HG02884 (cell line): ENCODE measurements at regions not wholly inside any gene's neighbourhood (a gene's known extent, or its start where the extent isn't known, plus 50 kb on each side); places are given as distances from the start of the nearest gene placed in this dataset.
"Not testable (repeated sequence)": the region's sequence is repeated elsewhere in the genome, so short reads cannot be mapped to it uniquely, and the experiment has no call there.

Source experiments
- ATAC-seq: cut with Tn5 transposase; IDR thresholded peaks from one replicate; pipeline ENCODE4 v1.9.1; 2021; ENCODE audit warnings: mild to moderate bottlenecking, moderate library complexity; ENCODE audit not compliant: unreplicated experiment

- ATAC-seq: no peak
Measured at GRCh38 chr6:797479-798077, 104.6 kb upstream of the EXOC2 start.

- no peak for ATAC-seq
Measured at GRCh38 chr6:795046-795685, 102.2 kb upstream of the EXOC2 start.

GRCh38 chr6:793261-793660 is 100.3 kb upstream of the EXOC2 start:
- ATAC-seq: no peak

GRCh38 chr6:792662-793061 is 99.7 kb upstream of the EXOC2 start:
- ATAC-seq: no peak

GRCh38 chr6:788058-788457 is 95.1 kb upstream of the EXOC2 start:
- no peak for ATAC-seq

GRCh38 chr6:786946-787763 is 94.2 kb upstream of the EXOC2 start:
- ATAC-seq: no peak

GRCh38 chr6:783966-784735 is 91.2 kb upstream of the EXOC2 start:
- ATAC-seq: no peak

GRCh38 chr6:782141-782540 is 89.2 kb upstream of the EXOC2 start:
- ATAC-seq: no peak

GRCh38 chr6:781350-781961 is 88.5 kb upstream of the EXOC2 start:
- no peak for ATAC-seq

- no peak for ATAC-seq
Measured at GRCh38 chr6:780706-781105, 87.8 kb upstream of the EXOC2 start.

- no peak for ATAC-seq
Measured at GRCh38 chr6:776951-777350, 84.0 kb upstream of the EXOC2 start.

- no peak for ATAC-seq
Measured at GRCh38 chr6:776528-776931, 83.6 kb upstream of the EXOC2 start.

- no peak for ATAC-seq
Measured at GRCh38 chr6:775863-776262, 82.9 kb upstream of the EXOC2 start.

- ATAC-seq: not testable (repeated sequence)
Measured at GRCh38 chr6:771683-772082, 78.7 kb upstream of the EXOC2 start.

GRCh38 chr6:767755-768512 is 75.0 kb upstream of the EXOC2 start:
- ATAC-seq: no peak

- ATAC-seq: no peak
Measured at GRCh38 chr6:766625-767024, 73.7 kb upstream of the EXOC2 start.

GRCh38 chr6:761997-762396 is 69.1 kb upstream of the EXOC2 start:
- no peak for ATAC-seq

- ATAC-seq: no peak
Measured at GRCh38 chr6:760982-761955, 68.3 kb upstream of the EXOC2 start.

GRCh38 chr6:759729-760128 is 66.8 kb upstream of the EXOC2 start:
- ATAC-seq: no peak
